ENCODE measurements at regions not wholly inside any gene's neighbourhood (a gene's known extent, or its start where the extent isn't known, plus 50 kb on each side); places are given as distances from the start of the nearest gene placed in this dataset.

DNA sequence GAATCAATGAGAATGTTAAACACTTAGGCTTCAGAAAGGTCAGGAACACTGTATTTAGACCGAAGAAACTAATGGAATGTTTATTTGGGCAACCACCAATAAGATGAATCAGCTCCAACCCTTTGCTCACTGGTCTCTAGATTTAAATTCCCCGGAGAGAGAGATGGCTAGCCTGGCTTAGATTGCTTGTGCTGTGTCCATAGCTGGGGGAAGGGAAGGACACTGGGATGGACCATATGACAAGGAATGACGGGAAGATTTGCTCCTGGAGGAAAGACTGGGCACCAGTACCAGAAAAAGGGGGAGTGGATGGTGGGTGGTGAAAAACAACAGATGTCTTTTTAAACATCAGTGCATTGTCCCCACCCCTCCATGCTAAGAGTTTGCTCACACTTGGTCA is 426.6 kb downstream of the DUSP10 start:
- intact Hi-C loops (cut with micrococcal nuclease; ENCODE audit: unreplicated experiment) (no loop called here), in situ Hi-C loops (cut with HindIII; ENCODE audit: extremely low pct_ligation_motif_present, low pct_unique_long_range_greater_than_20kb) (no loop called here)
- no peak overlapping the region for H3K27ac ChIP-seq (ENCODE audit: extremely low read length, insufficient read depth, low read length)
- no peaks in the 10 kb centered on the region; a peak in 1 of 5 replicates for H3K27me3 ChIP-seq (ENCODE audit: control insufficient read depth in 1 of 2, insufficient read depth in 2 of 2, low read length in 2 of 2)
- H3K9ac ChIP-seq (ENCODE audit: insufficient read depth, low read depth, low read length) = no peak overlapping the region
- peaks cover 16% of the 10 kb centered on the region; the same call in 1 of the 2 replicates for H3K9me3 ChIP-seq (ENCODE audit: low read length)
- POLR2A ChIA-PET = no interaction called here
- no TSS peak for BruUV-seq (replicated peaks)
- WGBS (ENCODE audit: low lambda C conversion rate) = 0% methylated on average over 3 of the region's 3 CpGs
- DNase-seq (ENCODE audit: low spot score) (no peak), ATAC-seq (no peak), FAIRE-seq (no peak)
- CTCF ChIA-PET (ENCODE audit: low intra/inter-chr PET ratio, low total read pairs) = no interaction called here
- no peaks in the 10 kb centered on the region for H3K36me3 ChIP-seq (replicated peaks in 1 of 2; ENCODE audit: control insufficient read depth in 1 of 2, insufficient read depth in 2 of 2, low read length in 2 of 2)
- TF ChIP-seq PATZ1 (CRISPR knock-in tag; IDR thresholded peaks at IDR 0.05) (no peak), ZNF850 (CRISPR knock-in tag; conservative IDR thresholded peaks at IDR 0.05) (no peak), ZBTB39 (CRISPR knock-in tag; IDR thresholded peaks at IDR 0.05) (no peak), ZNF263 (CRISPR knock-in tag; IDR thresholded peaks at IDR 0.05) (no peak), MED13 (CRISPR knock-in tag; IDR thresholded peaks at IDR 0.05) (no peak), NFKBIZ (CRISPR knock-in tag; IDR thresholded peaks at IDR 0.05) (no peak), ZNF20 (CRISPR knock-in tag; IDR thresholded peaks at IDR 0.05) (no peak), ZMAT3 (CRISPR knock-in tag; conservative IDR thresholded peaks at IDR 0.05) (no peak), ZNF296 (CRISPR knock-in tag; conservative IDR thresholded peaks at IDR 0.05) (no peak)
- TF ChIP-seq, protein P1, sequence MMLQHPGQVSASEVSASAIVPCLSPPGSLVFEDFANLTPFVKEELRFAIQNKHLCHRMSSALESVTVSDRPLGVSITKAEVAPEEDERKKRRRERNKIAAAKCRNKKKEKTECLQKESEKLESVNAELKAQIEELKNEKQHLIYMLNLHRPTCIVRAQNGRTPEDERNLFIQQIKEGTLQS (CRISPR knock-in tag; IDR thresholded peaks at IDR 0.05) = no peak
- no peak overlapping the region for H3K4me2 ChIP-seq (ENCODE audit: low read depth, low read length)
- no peak overlapping the region for H2AFZ ChIP-seq (ENCODE audit: low read length)
- H3K4me3 ChIP-seq (replicated peaks in 1 of 3; ENCODE audit: insufficient read depth in 1 of 3, low read depth in 2 of 3, low read length in 3 of 3) = no peak overlapping the region
- H3K79me2 ChIP-seq (ENCODE audit: insufficient read depth, low read length) = no peaks in the 10 kb centered on the region
- H4K20me1 ChIP-seq (ENCODE audit: insufficient read depth, low read length) = no peaks in the 10 kb centered on the region
- no peaks in the 10 kb centered on the region for H3K4me1 ChIP-seq (ENCODE audit: insufficient read depth, low read length)

Data from HepG2 (cell line).